OCI-LY3 (cell line): ENCODE measurements at regions not wholly inside any gene's neighbourhood (a gene's known extent, or its start where the extent isn't known, plus 50 kb on each side); places are given as distances from the start of the nearest gene placed in this dataset.
"Not testable (repeated sequence)": the region's sequence is repeated elsewhere in the genome, so short reads cannot be mapped to it uniquely, and the experiment has no call there.

Experiments
- H2AFZ ChIP-seq: fragments of 200-600, 300-600 bp; shearing (Covaris generic); 2 replicates; pipeline ENCODE4 v1.6.0; 2014; ENCODE audit warnings: antibody characterized with exemption, low read depth, low read length
- H3K27ac ChIP-seq: fragments of 200-600, 300-600 bp; sonication (generic); 2 replicates; pipeline ENCODE4 v1.5.1; 2014; ENCODE audit warnings: mild to moderate bottlenecking, low read length, moderate library complexity, mixed read lengths
- H3K27me3 ChIP-seq: fragments of 200-600, 300-600 bp; sonication (generic); 2 replicates; pipeline ENCODE4 v1.6.1; 2014; ENCODE audit warnings: low read depth, low read length, mixed read lengths
- H3K36me3 ChIP-seq: fragments of 200-600, 300-600 bp; sonication (generic); replicated peaks from 2 replicates; pipeline ENCODE3; 2014; ENCODE audit warnings: low read depth, low read length, mixed read lengths
- H3K4me1 ChIP-seq: fragments of 300-600, 200-600 bp; sonication (generic); 2 replicates; pipeline ENCODE4 v1.6.1; 2014; ENCODE audit warnings: low read length, mixed read lengths
- H3K4me2 ChIP-seq: fragments of 200-600, 300-600 bp; sonication (generic); 2 replicates; pipeline ENCODE4 v1.6.1; 2014; ENCODE audit warnings: low read length, mixed read lengths
- H3K4me3 ChIP-seq: fragments of 300-600, 200-600 bp; sonication (generic); 2 replicates; pipeline ENCODE4 v1.5.1; 2014; ENCODE audit warnings: antibody characterized with exemption, mild to moderate bottlenecking, low read length, moderate library complexity
- H3K79me2 ChIP-seq: fragments of 300-600, 200-600 bp; shearing (Covaris generic); 2 replicates; pipeline ENCODE4 v1.6.1; 2014; ENCODE audit warnings: mild to moderate bottlenecking, low read length, mixed read lengths
- H3K9ac ChIP-seq: fragments of 300-600, 200-600 bp; shearing (Covaris generic); 2 replicates; pipeline ENCODE4 v1.6.0; 2014; ENCODE audit warnings: mild to moderate bottlenecking, low read length, moderate library complexity
- H3K9me3 ChIP-seq: fragments of 200-600, 300-600 bp; shearing (Covaris generic); 2 replicates; pipeline ENCODE4 v1.6.1; 2014; ENCODE audit warnings: low read length, mixed read lengths; ENCODE audit not compliant: insufficient read depth
- H4K20me1 ChIP-seq: fragments of 200-600, 300-600 bp; sonication (generic); 2 replicates; pipeline ENCODE4 v1.6.1; 2016; ENCODE audit warnings: low read length, mixed read lengths; ENCODE audit not compliant: insufficient read depth
- CTCF ChIP-seq: fragments of 200-600, 300-600 bp; sonication (generic); IDR thresholded peaks from 2 replicates; pipeline ENCODE4 v1.5.1; 2014; ENCODE audit warnings: antibody characterized with exemption, low read length, low read depth
- EZH2phosphoT487 ChIP-seq: fragments of 200-600 bp; shearing (Covaris generic); IDR thresholded peaks from 2 replicates; pipeline ENCODE4 v1.6.1; 2018; ENCODE audit warnings: antibody characterized with exemption, mixed run types, low read depth

- peak; percentile 79 for TF ChIP-seq CTCF
- TF ChIP-seq EZH2phosphoT487 = no peak
- Histone ChIP-seq H3K4me3 (peak overlapping the region; percentile 60), H3K9ac (peak overlapping the region; percentile 2; the same call in 1 of the 2 replicates), H2AFZ (peak overlapping the region; percentile 35; the same call in 1 of the 2 replicates), H3K36me3 (no peaks in the 10 kb centered on the region), H4K20me1 (no peaks in the 10 kb centered on the region), H3K4me2 (peak overlapping the region; percentile 55), H3K9me3 (no peaks in the 10 kb centered on the region), H3K27me3 (no peaks in the 10 kb centered on the region), H3K4me1 (peaks cover 9% of the 10 kb centered on the region; the same call in 1 of the 2 replicates), H3K79me2 (no peaks in the 10 kb centered on the region), H3K27ac (no peak overlapping the region)
Measured at GRCh38 chr2:224650815-224651439, 65.2 kb downstream of the CCDC195 start.

- not testable (repeated sequence) for H3K36me3 ChIP-seq, H3K4me3 ChIP-seq, H3K27ac ChIP-seq, H3K4me1 ChIP-seq, H3K9me3 ChIP-seq, H3K79me2 ChIP-seq, H3K4me2 ChIP-seq, H3K9ac ChIP-seq, H3K27me3 ChIP-seq, H4K20me1 ChIP-seq, H2AFZ ChIP-seq
Measured at GRCh38 chr2:224647684-224648083, 62.5 kb upstream of the CUL3 start.

GRCh38 chr2:224646242-224646846 is 61.2 kb upstream of the CUL3 start:
- H3K4me1 ChIP-seq = peaks cover 9% of the 10 kb centered on the region; the same call in 1 of the 2 replicates
- TF ChIP-seq EZH2phosphoT487 (no peak), CTCF (peak; percentile 75)
- H3K79me2 ChIP-seq = no peaks in the 10 kb centered on the region
- H2AFZ ChIP-seq = peak overlapping the region; percentile 71; the same call in 1 of the 2 replicates
- H3K9ac ChIP-seq = no peak overlapping the region
- H3K4me2 ChIP-seq = peak overlapping the region; percentile 64
- H3K36me3 ChIP-seq = no peaks in the 10 kb centered on the region
- peak overlapping the region; percentile 47 for H3K4me3 ChIP-seq
- no peaks in the 10 kb centered on the region for H3K27me3 ChIP-seq
- no peak overlapping the region for H3K27ac ChIP-seq
- H4K20me1 ChIP-seq = no peaks in the 10 kb centered on the region
- H3K9me3 ChIP-seq = no peaks in the 10 kb centered on the region

- H3K27ac ChIP-seq = no peak overlapping the region
- H4K20me1 ChIP-seq = no peaks in the 10 kb centered on the region
- peaks cover 9% of the 10 kb centered on the region; the same call in 1 of the 2 replicates for H3K4me1 ChIP-seq
- no peak for TF ChIP-seq EZH2phosphoT487
- H3K9ac ChIP-seq = no peak overlapping the region
- no peaks in the 10 kb centered on the region for H3K79me2 ChIP-seq
- no peak overlapping the region for H2AFZ ChIP-seq
- H3K4me2 ChIP-seq = peak overlapping the region; percentile 64; the same call in 1 of the 2 replicates
- no peaks in the 10 kb centered on the region for H3K9me3 ChIP-seq
- H3K27me3 ChIP-seq = no peaks in the 10 kb centered on the region
- no peak overlapping the region for H3K4me3 ChIP-seq
- H3K36me3 ChIP-seq = no peaks in the 10 kb centered on the region
Measured at GRCh38 chr2:224645722-224646121, 60.6 kb upstream of the CUL3 start.

- TF ChIP-seq CTCF (no peak), EZH2phosphoT487 (no peak)
- Histone ChIP-seq H3K79me2 (no peaks in the 10 kb centered on the region), H3K36me3 (no peaks in the 10 kb centered on the region), H3K27me3 (no peaks in the 10 kb centered on the region), H4K20me1 (no peaks in the 10 kb centered on the region), H3K4me3 (no peak overlapping the region), H3K9ac (no peak overlapping the region), H2AFZ (no peak overlapping the region), H3K27ac (no peak overlapping the region), H3K4me2 (no peak overlapping the region), H3K9me3 (peaks cover 8% of the 10 kb centered on the region; the same call in 1 of the 2 replicates), H3K4me1 (peaks cover 8% of the 10 kb centered on the region)
Measured at GRCh38 chr2:224640679-224641078, 55.5 kb upstream of the CUL3 start.
